ENCODE measurements at regions not wholly inside any gene's neighbourhood (a gene's known extent, or its start where the extent isn't known, plus 50 kb on each side); places are given as distances from the start of the nearest gene placed in this dataset.

- TF ChIP-seq POLR2A (IDR thresholded peaks at IDR 0.05; ENCODE audit: extremely low read depth, insufficient read length) (no peak), CTCF (IDR thresholded peaks at IDR 0.05; ENCODE audit: low read depth, low read length) (no peak), MYC (IDR thresholded peaks at IDR 0.05; ENCODE audit: low read depth, low read length) (no peak), MAX (IDR thresholded peaks at IDR 0.05; ENCODE audit: low read depth, low read length) (no peak)
- H3K4me3 ChIP-seq (ENCODE audit: low read depth, low read length) = no peak overlapping the region
- no peak for DNase-seq (ENCODE audit: low read depth)
Observed at GRCh38 chr2:114040826-114041225, 150.9 kb downstream of the ACTR3 start.

GRCh38 chr2:114044985-114045384, 155.1 kb downstream of the ACTR3 start:
- TF ChIP-seq MYC (IDR thresholded peaks at IDR 0.05; ENCODE audit: low read depth, low read length) = no peak
- TF ChIP-seq CTCF (IDR thresholded peaks at IDR 0.05; ENCODE audit: low read depth, low read length) = no peak
- no peak for DNase-seq (ENCODE audit: low read depth)

GRCh38 chr2:114046373-114046772, 156.5 kb downstream of the ACTR3 start:
- H3K4me3 ChIP-seq (ENCODE audit: low read depth, low read length) = no peak overlapping the region
- no peak for DNase-seq (ENCODE audit: low read depth)
- TF ChIP-seq MAX (IDR thresholded peaks at IDR 0.05; ENCODE audit: low read depth, low read length) (no peak), MYC (IDR thresholded peaks at IDR 0.05; ENCODE audit: low read depth, low read length) (no peak), CTCF (IDR thresholded peaks at IDR 0.05; ENCODE audit: low read depth, low read length) (no peak), POLR2A (IDR thresholded peaks at IDR 0.05; ENCODE audit: extremely low read depth, insufficient read length) (no peak)

More at GRCh38 chr2:114044985-114045384, 155.1 kb downstream of the ACTR3 start:
- no peak overlapping the region for H3K4me3 ChIP-seq (ENCODE audit: low read depth, low read length)

- no peak for DNase-seq (ENCODE audit: low read depth)
- TF ChIP-seq MAX (IDR thresholded peaks at IDR 0.05; ENCODE audit: low read depth, low read length) (no peak), POLR2A (IDR thresholded peaks at IDR 0.05; ENCODE audit: extremely low read depth, insufficient read length) (no peak), CTCF (IDR thresholded peaks at IDR 0.05; ENCODE audit: low read depth, low read length) (no peak), MYC (IDR thresholded peaks at IDR 0.05; ENCODE audit: low read depth, low read length) (no peak)
- no peak overlapping the region for H3K4me3 ChIP-seq (ENCODE audit: low read depth, low read length)
Observed at GRCh38 chr2:114046866-114047435, 157.1 kb downstream of the ACTR3 start.

- H3K4me3 ChIP-seq (ENCODE audit: low read depth, low read length) = no peak overlapping the region
- TF ChIP-seq CTCF (IDR thresholded peaks at IDR 0.05; ENCODE audit: low read depth, low read length) = no peak
- DNase-seq (ENCODE audit: low read depth) = no peak
Observed at GRCh38 chr2:114049280-114049679, 159.4 kb downstream of the ACTR3 start.

- no peak for DNase-seq (ENCODE audit: low read depth)
- H3K4me3 ChIP-seq (ENCODE audit: low read depth, low read length) = no peak overlapping the region
- TF ChIP-seq MAX (IDR thresholded peaks at IDR 0.05; ENCODE audit: low read depth, low read length) = 0 out of 2 replicates have a peak, but pooled peaks have one; percentile 11
- no peak for TF ChIP-seq POLR2A (IDR thresholded peaks at IDR 0.05; ENCODE audit: extremely low read depth, insufficient read length)
Observed at GRCh38 chr2:114049826-114050225, 159.9 kb downstream of the ACTR3 start.

Measured in NB4 (cell line).